ENCODE measurements at regions not wholly inside any gene's neighbourhood (a gene's known extent, or its start where the extent isn't known, plus 50 kb on each side); places are given as distances from the start of the nearest gene placed in this dataset.

- H3K36me3 ChIP-seq (replicated peaks in 1 of 2; ENCODE audit: control insufficient read depth in 1 of 2, insufficient read depth in 2 of 2, low read length in 2 of 2) = no peaks in the 10 kb centered on the region
- H3K27me3 ChIP-seq (ENCODE audit: control insufficient read depth in 2 of 2, insufficient read depth in 2 of 2, low read length in 2 of 2) = no peaks in the 10 kb centered on the region
- DNase-seq = no peak
- H3K4me1 ChIP-seq (ENCODE audit: control insufficient read depth in 1 of 2, insufficient read depth in 2 of 2, low read length in 2 of 2) = no peaks in the 10 kb centered on the region
- no peak overlapping the region for H3K9ac ChIP-seq (ENCODE audit: insufficient read depth, low read length, poor library complexity, severe bottlenecking)
- H3K36me3 Mint-ChIP-seq = no peaks in the 10 kb centered on the region
- WGBS (ENCODE audit: insufficient coverage) = no CpG with 5 or more reads among the region's 1 CpG
- intact Hi-C loops (cut with micrococcal nuclease) = no loop called here
- H3K4me3 ChIP-seq (replicated peaks in 1 of 3; ENCODE audit: low read depth in 2 of 3, low read length in 3 of 3) = no peak overlapping the region
- peaks cover 0 to 1% (median 0%) of the 10 kb centered on the region in 3 donors for H3K27me3 Mint-ChIP-seq (ENCODE audit: low read depth in 3 of 3)
- no peaks in the 10 kb centered on the region for H3K9me3 ChIP-seq (replicated peaks in 1 of 2; ENCODE audit: control insufficient read depth in 1 of 2, insufficient read depth in 1 of 2, low read length in 2 of 2)
- no peak overlapping the region for H3K27ac ChIP-seq (ENCODE audit: low read depth in 1 of 2, low read length in 2 of 2)
- H3K27ac Mint-ChIP-seq = no peak overlapping the region
- H3K79me2 ChIP-seq (ENCODE audit: insufficient read depth, low read length) = no peaks in the 10 kb centered on the region
- H3K9me3 Mint-ChIP-seq = peaks cover 0 to 6% (median 0%) of the 10 kb centered on the region in 7 donors
- no peak overlapping the region for H3K4me2 ChIP-seq (replicated peaks; ENCODE audit: extremely low read depth, low read length, poor library complexity, severe bottlenecking)
- H2AFZ ChIP-seq (ENCODE audit: insufficient read depth, low read depth, low read length, poor library complexity, severe bottlenecking) = no peak overlapping the region
- TF ChIP-seq CTCF (IDR thresholded peaks at IDR 0.05) = no peak
- H3K4me3 Mint-ChIP-seq = no peak overlapping the region
- no peaks in the 10 kb centered on the region for H3K4me1 Mint-ChIP-seq
- no peaks in the 10 kb centered on the region for H4K20me1 ChIP-seq (ENCODE audit: insufficient read depth, low read length)
Observed at GRCh38 chr4:110860901-110861300, 238.0 kb upstream of the PITX2 start.

- H3K9me3 ChIP-seq (replicated peaks in 1 of 2; ENCODE audit: control insufficient read depth in 1 of 2, insufficient read depth in 1 of 2, low read length in 2 of 2) = no peaks in the 10 kb centered on the region
- H3K9ac ChIP-seq (ENCODE audit: insufficient read depth, low read length, poor library complexity, severe bottlenecking) = no peak overlapping the region
- Mint-ChIP-seq H3K27me3 (ENCODE audit: low read depth in 3 of 3) (no peaks in the 10 kb centered on the region), H3K4me3 (no peak overlapping the region), H3K36me3 (no peaks in the 10 kb centered on the region), H3K4me1 (peaks cover 8% of the 10 kb centered on the region), H3K27ac (no peak overlapping the region), H3K9me3 (peaks cover 0 to 2% (median 0%) of the 10 kb centered on the region in 7 donors)
- TF ChIP-seq CTCF (IDR thresholded peaks at IDR 0.05) = no peak
- H3K27me3 ChIP-seq (ENCODE audit: control insufficient read depth in 2 of 2, insufficient read depth in 2 of 2, low read length in 2 of 2) = no peaks in the 10 kb centered on the region
- no peak overlapping the region for H3K4me3 ChIP-seq (replicated peaks in 1 of 3; ENCODE audit: low read depth in 2 of 3, low read length in 3 of 3)
- no peaks in the 10 kb centered on the region for H3K79me2 ChIP-seq (ENCODE audit: insufficient read depth, low read length)
- no peak overlapping the region for H3K27ac ChIP-seq (ENCODE audit: low read depth in 1 of 2, low read length in 2 of 2)
- H3K4me1 ChIP-seq (ENCODE audit: control insufficient read depth in 1 of 2, insufficient read depth in 2 of 2, low read length in 2 of 2) = no peaks in the 10 kb centered on the region
- intact Hi-C loops (cut with micrococcal nuclease) = no loop called here
- H2AFZ ChIP-seq (ENCODE audit: insufficient read depth, low read depth, low read length, poor library complexity, severe bottlenecking) = no peak overlapping the region
- no peaks in the 10 kb centered on the region for H3K36me3 ChIP-seq (replicated peaks in 1 of 2; ENCODE audit: control insufficient read depth in 1 of 2, insufficient read depth in 2 of 2, low read length in 2 of 2)
- WGBS (ENCODE audit: insufficient coverage) = 43% methylated on average over 1 of the region's 1 CpG
- no peaks in the 10 kb centered on the region for H4K20me1 ChIP-seq (ENCODE audit: insufficient read depth, low read length)
- DNase-seq = no peak
- no peak overlapping the region for H3K4me2 ChIP-seq (replicated peaks; ENCODE audit: extremely low read depth, low read length, poor library complexity, severe bottlenecking)
Observed at GRCh38 chr4:110865611-110866259, 242.9 kb upstream of the PITX2 start.

Data from CD14-positive monocyte (primary cell).